DOHH2 (cell line): ENCODE measurements at regions not wholly inside any gene's neighbourhood (a gene's known extent, or its start where the extent isn't known, plus 50 kb on each side); places are given as distances from the start of the nearest gene placed in this dataset.

ENCODE experiments used
- EZH2phosphoT487 ChIP-seq: fragments of 200-600 bp; sonication (generic); IDR thresholded peaks from 2 replicates; pipeline ENCODE4 v1.6.1; 2017; ENCODE audit warnings: borderline replicate concordance, mild to moderate bottlenecking, antibody characterized with exemption, low read length, moderate library complexity, mixed read lengths
- TF ChIP-seq, protein P1 (sequence below): fragments of 200-600 bp; sonication (generic); IDR thresholded peaks from one replicate; pipeline ENCODE4 v1.5.1; 2014; ENCODE audit warnings: antibody characterized with exemption, mild to moderate bottlenecking, low read depth, low read length; ENCODE audit not compliant: poor library complexity, severe bottlenecking

DNA sequence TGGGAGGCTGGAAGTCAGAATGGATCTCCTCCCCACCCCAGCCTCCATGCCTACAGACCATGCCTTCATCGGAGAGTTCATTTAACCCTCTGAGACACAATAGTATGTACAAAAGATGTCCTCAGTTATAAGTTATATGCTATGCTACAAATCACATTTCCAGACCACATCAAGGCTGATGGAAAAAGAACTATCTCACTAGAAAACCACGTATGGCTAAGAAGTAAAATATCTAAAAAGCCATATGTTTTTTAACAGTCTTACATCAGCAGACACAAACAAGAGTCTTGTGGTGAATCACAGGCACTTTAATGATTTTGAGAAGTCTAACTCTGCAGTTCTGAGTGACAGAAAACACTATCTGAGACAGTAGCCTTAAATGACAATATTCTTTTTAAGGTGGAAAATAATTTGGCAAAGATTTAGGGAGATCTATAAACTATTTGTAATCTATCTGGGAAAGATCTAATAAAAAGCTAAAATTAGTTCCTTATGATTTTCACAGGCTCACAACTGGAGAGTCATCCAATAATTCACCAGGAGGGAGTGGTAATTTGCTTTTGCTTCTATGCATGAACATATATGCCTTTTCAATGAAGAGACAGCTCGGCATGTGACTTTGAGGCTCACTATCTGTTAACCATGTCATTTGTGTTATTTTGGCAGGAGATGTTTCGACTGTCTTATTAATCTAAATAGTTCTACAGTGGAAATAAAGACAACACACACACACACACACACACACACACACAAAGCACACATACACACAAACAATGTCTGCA, 197.5 kb downstream of the IRS1 start:
- TF ChIP-seq, protein P1, sequence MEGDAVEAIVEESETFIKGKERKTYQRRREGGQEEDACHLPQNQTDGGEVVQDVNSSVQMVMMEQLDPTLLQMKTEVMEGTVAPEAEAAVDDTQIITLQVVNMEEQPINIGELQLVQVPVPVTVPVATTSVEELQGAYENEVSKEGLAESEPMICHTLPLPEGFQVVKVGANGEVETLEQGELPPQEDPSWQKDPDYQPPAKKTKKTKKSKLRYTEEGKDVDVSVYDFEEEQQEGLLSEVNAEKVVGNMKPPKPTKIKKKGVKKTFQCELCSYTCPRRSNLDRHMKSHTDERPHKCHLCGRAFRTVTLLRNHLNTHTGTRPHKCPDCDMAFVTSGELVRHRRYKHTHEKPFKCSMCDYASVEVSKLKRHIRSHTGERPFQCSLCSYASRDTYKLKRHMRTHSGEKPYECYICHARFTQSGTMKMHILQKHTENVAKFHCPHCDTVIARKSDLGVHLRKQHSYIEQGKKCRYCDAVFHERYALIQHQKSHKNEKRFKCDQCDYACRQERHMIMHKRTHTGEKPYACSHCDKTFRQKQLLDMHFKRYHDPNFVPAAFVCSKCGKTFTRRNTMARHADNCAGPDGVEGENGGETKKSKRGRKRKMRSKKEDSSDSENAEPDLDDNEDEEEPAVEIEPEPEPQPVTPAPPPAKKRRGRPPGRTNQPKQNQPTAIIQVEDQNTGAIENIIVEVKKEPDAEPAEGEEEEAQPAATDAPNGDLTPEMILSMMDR: no peak
- no peak for TF ChIP-seq EZH2phosphoT487
